Esophagus muscularis mucosa (tissue), 3 donors: ENCODE measurements at regions not wholly inside any gene's neighbourhood (a gene's known extent, or its start where the extent isn't known, plus 50 kb on each side); places are given as distances from the start of the nearest gene placed in this dataset.

Experiments used
- POLR2A ChIP-seq: fragments of 450-650 bp; IDR thresholded peaks from one replicate; pipeline ENCODE4 v1.6.1; 2017; ENCODE audit warnings: antibody characterized with exemption, moderate library complexity, mild to moderate bottlenecking, low read depth
- POLR2AphosphoS5 ChIP-seq, 2 donors: sonication (generic); formaldehyde crosslinking; IDR thresholded peaks; one replicate each; pipeline ENCODE4 v1.6.1; 2017; ENCODE audit warnings: antibody characterized with exemption in 2 of 2
- TF ChIP-seq, protein P1 (sequence below), 3 experiments: fragments of 200-600 bp in 2 of 3; fragments of 450-650 bp in 1 of 3; sonication (generic) in 2 of 3; IDR thresholded peaks; one replicate each; pipeline ENCODE4 v1.5.1; 2017 to 2019; ENCODE audit warnings: antibody characterized with exemption in 3 of 3, mild to moderate bottlenecking in 2 of 3, moderate library complexity in 1 of 3

DNA sequence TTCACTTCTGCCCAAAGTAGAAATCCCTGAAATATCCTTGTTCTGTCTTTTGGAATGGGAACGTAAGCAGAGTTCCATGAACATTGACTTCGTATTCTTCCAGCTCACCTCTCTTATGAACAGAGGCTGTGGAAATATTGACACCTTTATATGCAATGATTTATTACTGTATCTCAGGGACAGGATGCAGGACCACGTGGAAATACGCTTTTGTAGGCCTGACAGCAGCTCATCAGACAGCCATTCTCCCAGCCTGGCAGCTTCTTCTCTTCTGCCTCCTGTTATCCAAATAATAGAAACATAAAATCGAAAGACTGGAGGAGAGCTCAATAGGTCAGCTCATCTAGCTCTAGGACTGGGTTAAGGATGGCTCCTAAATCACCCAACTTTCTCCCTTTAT is 106.2 kb upstream of the DTNBP1 start:
- no peak for TF ChIP-seq POLR2A
- TF ChIP-seq, protein P1, sequence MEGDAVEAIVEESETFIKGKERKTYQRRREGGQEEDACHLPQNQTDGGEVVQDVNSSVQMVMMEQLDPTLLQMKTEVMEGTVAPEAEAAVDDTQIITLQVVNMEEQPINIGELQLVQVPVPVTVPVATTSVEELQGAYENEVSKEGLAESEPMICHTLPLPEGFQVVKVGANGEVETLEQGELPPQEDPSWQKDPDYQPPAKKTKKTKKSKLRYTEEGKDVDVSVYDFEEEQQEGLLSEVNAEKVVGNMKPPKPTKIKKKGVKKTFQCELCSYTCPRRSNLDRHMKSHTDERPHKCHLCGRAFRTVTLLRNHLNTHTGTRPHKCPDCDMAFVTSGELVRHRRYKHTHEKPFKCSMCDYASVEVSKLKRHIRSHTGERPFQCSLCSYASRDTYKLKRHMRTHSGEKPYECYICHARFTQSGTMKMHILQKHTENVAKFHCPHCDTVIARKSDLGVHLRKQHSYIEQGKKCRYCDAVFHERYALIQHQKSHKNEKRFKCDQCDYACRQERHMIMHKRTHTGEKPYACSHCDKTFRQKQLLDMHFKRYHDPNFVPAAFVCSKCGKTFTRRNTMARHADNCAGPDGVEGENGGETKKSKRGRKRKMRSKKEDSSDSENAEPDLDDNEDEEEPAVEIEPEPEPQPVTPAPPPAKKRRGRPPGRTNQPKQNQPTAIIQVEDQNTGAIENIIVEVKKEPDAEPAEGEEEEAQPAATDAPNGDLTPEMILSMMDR (IDR thresholded peaks at IDR 0.05) = no peak
- TF ChIP-seq POLR2AphosphoS5 (IDR thresholded peaks at IDR 0.05) = no peak
